MM.1S (cell line): ENCODE measurements at regions not wholly inside any gene's neighbourhood (a gene's known extent, or its start where the extent isn't known, plus 50 kb on each side); places are given as distances from the start of the nearest gene placed in this dataset.

Source experiments
- DNase-seq: peaks from one replicate; pipeline ENCODE4 v3.0.0-alpha.2; 2015
- H2AFZ ChIP-seq: fragments of 300-600 bp; sonication (generic); 2 replicates; pipeline ENCODE4 v1.6.0; 2016; ENCODE audit warnings: antibody characterized with exemption, low read length
- H3F3A ChIP-seq: fragments of 300-600 bp; sonication (generic); 2 replicates; pipeline ENCODE4 v1.6.1; 2016; ENCODE audit warnings: mild to moderate bottlenecking, antibody characterized with exemption, low read length, moderate library complexity, mixed read lengths; ENCODE audit not compliant: insufficient read depth
- H3K27ac ChIP-seq: fragments of 300-600 bp; sonication (generic); 2 replicates; pipeline ENCODE4 v1.5.1; 2016; ENCODE audit warnings: mild to moderate bottlenecking, low read length
- H3K27me3 ChIP-seq: fragments of 300-600 bp; sonication (generic); replicated peaks from 2 replicates; pipeline ENCODE4 v1.6.0; 2016; ENCODE audit warnings: low read length; ENCODE audit not compliant: insufficient read depth
- H3K36me3 ChIP-seq: fragments of 300-600 bp; sonication (generic); replicated peaks from 2 replicates; pipeline ENCODE4 v1.6.1; 2016; ENCODE audit warnings: mild to moderate bottlenecking, low read length, mixed read lengths; ENCODE audit not compliant: insufficient read depth
- H3K4me1 ChIP-seq: fragments of 300-600 bp; sonication (generic); 2 replicates; pipeline ENCODE4 v1.6.1; 2016; ENCODE audit warnings: low read length, mixed read lengths
- H3K4me2 ChIP-seq: fragments of 300-600 bp; sonication (generic); 2 replicates; pipeline ENCODE4 v1.6.0; 2016; ENCODE audit warnings: low read depth, low read length
- H3K4me3 ChIP-seq: fragments of 300-600 bp; sonication (generic); 2 replicates; pipeline ENCODE4 v1.5.1; 2016; ENCODE audit warnings: low read length, mixed read lengths
- H3K79me2 ChIP-seq: fragments of 300-600 bp; sonication (generic); 2 replicates; pipeline ENCODE4 v1.6.1; 2016; ENCODE audit warnings: mixed run types, low read length, mixed read lengths
- H3K9ac ChIP-seq: fragments of 300-600 bp; sonication (generic); 2 replicates; pipeline ENCODE4 v1.6.1; 2016; ENCODE audit warnings: low read length, mixed read lengths
- H3K9me2 ChIP-seq: fragments of 300-600 bp; sonication (generic); replicated peaks from 2 replicates; pipeline ENCODE4 v1.6.1; 2016; ENCODE audit warnings: mild to moderate bottlenecking, low read length, mixed read lengths; ENCODE audit not compliant: insufficient read depth
- H3K9me3 ChIP-seq: fragments of 300-600 bp; sonication (generic); replicated peaks from 2 replicates; pipeline ENCODE4 v1.6.1; 2016; ENCODE audit warnings: mild to moderate bottlenecking, low read length, mixed read lengths; ENCODE audit not compliant: insufficient read depth
- H4K20me1 ChIP-seq: fragments of 300-600 bp; sonication (generic); 2 replicates; pipeline ENCODE4 v1.6.1; 2016; ENCODE audit warnings: mild to moderate bottlenecking, low read length, moderate library complexity, mixed read lengths; ENCODE audit not compliant: insufficient read depth
- EZH2 ChIP-seq: fragments of 300-600 bp; sonication (generic); optimal IDR thresholded peaks from 2 replicates; pipeline ENCODE3; 2017; ENCODE audit warnings: low read depth, mild to moderate bottlenecking, antibody characterized with exemption, low read length, mixed read lengths
- EZH2phosphoT487 ChIP-seq: fragments of 300-600 bp; sonication (generic); IDR thresholded peaks from 2 replicates; pipeline ENCODE4 v1.6.1; 2018; ENCODE audit warnings: antibody characterized with exemption, low read length
- TF ChIP-seq, protein P1 (sequence below): fragments of 300-600 bp; sonication (generic); IDR thresholded peaks from 2 replicates; pipeline ENCODE4 v1.5.1; 2016; ENCODE audit warnings: antibody characterized with exemption, low read length, mixed read lengths

DNA sequence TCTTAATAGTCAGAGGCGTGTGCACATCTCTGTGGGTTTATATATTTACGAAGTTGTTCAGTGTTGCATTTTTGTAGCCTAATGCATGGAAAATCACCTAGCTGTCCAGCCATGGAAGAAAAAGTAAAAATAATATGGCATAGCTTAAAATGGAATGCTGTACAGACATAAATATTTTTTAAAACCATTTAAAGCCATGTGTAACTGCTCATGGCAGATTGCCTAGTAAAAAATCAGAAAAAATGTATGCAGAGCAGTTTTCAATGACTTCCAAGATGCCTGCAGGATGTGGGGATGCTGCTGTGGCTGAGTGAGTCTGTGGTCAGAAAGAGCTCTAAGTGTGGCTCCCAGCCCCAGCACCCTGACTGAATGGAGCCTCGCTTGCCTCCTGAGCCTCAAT lies 64.8 kb upstream of the ALKAL2 start:
- DNase-seq, result no peak
- H3K4me3 ChIP-seq, result no peak overlapping the region
- H3F3A ChIP-seq, result no peaks in the 10 kb centered on the region
- no peaks in the 10 kb centered on the region for H4K20me1 ChIP-seq
- no peaks in the 10 kb centered on the region for H3K4me1 ChIP-seq
- TF ChIP-seq EZH2, result no peak
- no peaks in the 10 kb centered on the region for H3K9me3 ChIP-seq
- no peak overlapping the region for H3K27ac ChIP-seq
- H3K79me2 ChIP-seq, result no peaks in the 10 kb centered on the region
- no peaks in the 10 kb centered on the region for H3K27me3 ChIP-seq
- no peak overlapping the region for H3K9ac ChIP-seq
- no peaks in the 10 kb centered on the region for H3K9me2 ChIP-seq
- H3K4me2 ChIP-seq, result no peak overlapping the region
- H3K36me3 ChIP-seq, result no peaks in the 10 kb centered on the region
- H2AFZ ChIP-seq, result no peak overlapping the region

DNA sequence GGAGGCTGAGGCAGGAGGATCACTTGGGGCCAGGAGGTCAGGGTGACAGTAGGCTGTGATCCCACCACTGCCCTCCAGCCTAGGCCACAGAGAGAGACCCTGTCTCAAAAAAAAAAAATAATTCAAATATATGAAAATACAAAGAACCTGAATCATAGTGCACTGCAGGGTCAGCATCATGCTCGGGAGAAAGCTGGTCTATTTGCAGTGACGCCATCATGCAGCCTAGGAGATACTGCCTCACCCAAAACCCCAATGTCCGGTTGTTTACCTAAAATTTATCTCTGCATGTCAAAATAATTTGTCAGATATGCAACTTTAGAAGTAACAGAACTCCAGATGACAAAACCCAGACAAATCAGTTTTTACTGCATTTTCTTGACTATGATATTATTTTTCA lies 61.5 kb upstream of the ALKAL2 start:
- no peak overlapping the region for H2AFZ ChIP-seq
- no peak overlapping the region for H3K4me3 ChIP-seq
- H3K27ac ChIP-seq, result no peak overlapping the region
- TF ChIP-seq, protein P1, sequence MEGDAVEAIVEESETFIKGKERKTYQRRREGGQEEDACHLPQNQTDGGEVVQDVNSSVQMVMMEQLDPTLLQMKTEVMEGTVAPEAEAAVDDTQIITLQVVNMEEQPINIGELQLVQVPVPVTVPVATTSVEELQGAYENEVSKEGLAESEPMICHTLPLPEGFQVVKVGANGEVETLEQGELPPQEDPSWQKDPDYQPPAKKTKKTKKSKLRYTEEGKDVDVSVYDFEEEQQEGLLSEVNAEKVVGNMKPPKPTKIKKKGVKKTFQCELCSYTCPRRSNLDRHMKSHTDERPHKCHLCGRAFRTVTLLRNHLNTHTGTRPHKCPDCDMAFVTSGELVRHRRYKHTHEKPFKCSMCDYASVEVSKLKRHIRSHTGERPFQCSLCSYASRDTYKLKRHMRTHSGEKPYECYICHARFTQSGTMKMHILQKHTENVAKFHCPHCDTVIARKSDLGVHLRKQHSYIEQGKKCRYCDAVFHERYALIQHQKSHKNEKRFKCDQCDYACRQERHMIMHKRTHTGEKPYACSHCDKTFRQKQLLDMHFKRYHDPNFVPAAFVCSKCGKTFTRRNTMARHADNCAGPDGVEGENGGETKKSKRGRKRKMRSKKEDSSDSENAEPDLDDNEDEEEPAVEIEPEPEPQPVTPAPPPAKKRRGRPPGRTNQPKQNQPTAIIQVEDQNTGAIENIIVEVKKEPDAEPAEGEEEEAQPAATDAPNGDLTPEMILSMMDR, result no peak
- TF ChIP-seq EZH2, result no peak
- TF ChIP-seq EZH2phosphoT487, result no peak
- no peaks in the 10 kb centered on the region for H3K79me2 ChIP-seq
- no peaks in the 10 kb centered on the region for H4K20me1 ChIP-seq
- no peak overlapping the region for H3K9ac ChIP-seq
- no peaks in the 10 kb centered on the region for H3K4me1 ChIP-seq
- no peaks in the 10 kb centered on the region for H3K27me3 ChIP-seq
- no peaks in the 10 kb centered on the region for H3F3A ChIP-seq
- H3K9me2 ChIP-seq, result no peaks in the 10 kb centered on the region
- H3K36me3 ChIP-seq, result no peaks in the 10 kb centered on the region
- no peak overlapping the region for H3K4me2 ChIP-seq
- H3K9me3 ChIP-seq, result no peaks in the 10 kb centered on the region
- no peak for DNase-seq

DNA sequence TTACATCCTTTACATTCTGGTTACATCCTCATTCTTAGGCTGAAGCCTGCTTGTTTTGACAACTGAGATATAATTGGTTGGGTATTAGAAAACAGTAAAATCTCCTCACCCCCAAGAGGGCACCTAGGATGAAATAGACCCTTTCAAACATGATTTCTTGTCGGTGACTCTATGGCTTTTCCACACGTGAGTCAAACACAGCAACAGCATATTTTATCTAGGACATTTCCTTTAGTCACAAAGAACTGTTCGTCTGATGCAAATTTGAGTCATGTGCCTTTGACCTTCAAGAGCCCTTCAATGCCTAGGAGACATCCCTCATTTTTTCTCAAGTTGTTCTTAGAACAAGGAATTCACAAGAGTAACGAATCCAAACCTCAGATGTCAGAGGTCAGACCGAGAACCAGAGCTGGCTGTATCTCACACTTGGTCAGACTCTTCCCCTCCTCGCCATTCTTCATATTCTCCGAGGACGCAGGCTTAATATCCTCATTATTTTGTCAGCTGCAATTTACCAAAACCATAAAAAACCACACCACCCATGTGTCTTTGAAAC lies 60.5 kb upstream of the ALKAL2 start:
- no peak overlapping the region for H2AFZ ChIP-seq
- H3K79me2 ChIP-seq, result no peaks in the 10 kb centered on the region
- no peak overlapping the region for H3K9ac ChIP-seq
- no peaks in the 10 kb centered on the region for H3K27me3 ChIP-seq
- H3K9me2 ChIP-seq, result no peaks in the 10 kb centered on the region
- TF ChIP-seq EZH2 (no peak), EZH2phosphoT487 (no peak)
- TF ChIP-seq, protein P1, result no peak
- no peaks in the 10 kb centered on the region for H3K4me1 ChIP-seq
- no peak overlapping the region for H3K27ac ChIP-seq
- H3K4me2 ChIP-seq, result no peak overlapping the region
- no peak overlapping the region for H3K4me3 ChIP-seq
- no peaks in the 10 kb centered on the region for H3K36me3 ChIP-seq
- no peaks in the 10 kb centered on the region for H3F3A ChIP-seq
- no peaks in the 10 kb centered on the region for H4K20me1 ChIP-seq
- no peak for DNase-seq
- H3K9me3 ChIP-seq, result no peaks in the 10 kb centered on the region

DNA sequence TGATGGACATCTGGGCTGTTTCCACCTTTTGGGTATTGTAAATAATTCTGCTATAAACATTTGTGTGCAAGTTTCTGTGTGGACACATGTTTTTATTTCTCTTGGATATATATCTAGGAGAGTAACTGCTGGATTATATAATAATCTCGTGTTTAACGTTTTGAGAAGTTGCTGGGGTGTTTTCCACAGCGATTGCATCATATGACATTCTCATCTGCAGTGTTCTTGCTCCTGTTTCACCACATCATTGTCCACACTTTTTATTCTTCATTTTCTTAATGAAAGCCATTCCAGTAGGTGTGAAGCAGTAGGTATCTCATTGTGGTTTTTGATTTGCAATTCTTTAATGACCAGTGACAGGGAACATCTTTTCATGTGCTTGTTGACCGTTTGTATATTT lies 56.9 kb upstream of the ALKAL2 start:
- no peak for TF ChIP-seq EZH2
- no peak for TF ChIP-seq EZH2phosphoT487
- TF ChIP-seq, protein P1, result no peak
- H3K4me1 ChIP-seq, result no peaks in the 10 kb centered on the region
- DNase-seq, result no peak
- no peaks in the 10 kb centered on the region for H3K9me3 ChIP-seq
- no peaks in the 10 kb centered on the region for H4K20me1 ChIP-seq
- H3K27me3 ChIP-seq, result no peaks in the 10 kb centered on the region
- no peaks in the 10 kb centered on the region for H3K36me3 ChIP-seq
- H3K4me3 ChIP-seq, result no peak overlapping the region
- no peak overlapping the region for H2AFZ ChIP-seq
- H3K4me2 ChIP-seq, result no peak overlapping the region
- H3K9me2 ChIP-seq, result no peaks in the 10 kb centered on the region
- no peaks in the 10 kb centered on the region for H3F3A ChIP-seq
- H3K27ac ChIP-seq, result no peak overlapping the region
- H3K9ac ChIP-seq, result no peak overlapping the region
- no peaks in the 10 kb centered on the region for H3K79me2 ChIP-seq
